ENCODE measurements at regions not wholly inside any gene's neighbourhood (a gene's known extent, or its start where the extent isn't known, plus 50 kb on each side); places are given as distances from the start of the nearest gene placed in this dataset.

DNA sequence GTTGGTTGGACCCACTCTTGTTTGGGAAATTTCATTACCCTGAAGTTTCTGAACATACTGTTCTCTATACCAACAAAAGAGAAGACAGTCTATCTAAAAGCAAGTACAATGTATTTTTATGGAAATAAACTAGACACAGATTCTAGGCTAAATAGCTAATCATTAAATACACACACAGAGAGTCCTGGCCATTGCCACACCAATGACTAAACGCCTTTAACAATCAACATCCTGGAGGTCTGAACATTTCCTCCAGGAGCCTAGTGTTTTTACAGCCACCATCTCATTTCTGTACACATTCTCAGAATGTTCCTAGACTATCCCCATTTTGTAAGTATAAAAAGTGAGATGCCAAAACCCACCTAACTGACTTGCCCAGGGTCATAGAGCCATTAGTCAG, 141.6 kb upstream of the RREB1 start:
- Histone ChIP-seq H3K27ac (no peak overlapping the region), H3K4me1 (no peaks in the 10 kb centered on the region), H3K4me3 (no peak overlapping the region), H3K36me3 (no peaks in the 10 kb centered on the region), H3K27me3 (no peaks in the 10 kb centered on the region), H3K9me3 (no peaks in the 10 kb centered on the region)
- no peak for DNase-seq (ENCODE audit: low spot score)
- TF ChIP-seq, protein P1, sequence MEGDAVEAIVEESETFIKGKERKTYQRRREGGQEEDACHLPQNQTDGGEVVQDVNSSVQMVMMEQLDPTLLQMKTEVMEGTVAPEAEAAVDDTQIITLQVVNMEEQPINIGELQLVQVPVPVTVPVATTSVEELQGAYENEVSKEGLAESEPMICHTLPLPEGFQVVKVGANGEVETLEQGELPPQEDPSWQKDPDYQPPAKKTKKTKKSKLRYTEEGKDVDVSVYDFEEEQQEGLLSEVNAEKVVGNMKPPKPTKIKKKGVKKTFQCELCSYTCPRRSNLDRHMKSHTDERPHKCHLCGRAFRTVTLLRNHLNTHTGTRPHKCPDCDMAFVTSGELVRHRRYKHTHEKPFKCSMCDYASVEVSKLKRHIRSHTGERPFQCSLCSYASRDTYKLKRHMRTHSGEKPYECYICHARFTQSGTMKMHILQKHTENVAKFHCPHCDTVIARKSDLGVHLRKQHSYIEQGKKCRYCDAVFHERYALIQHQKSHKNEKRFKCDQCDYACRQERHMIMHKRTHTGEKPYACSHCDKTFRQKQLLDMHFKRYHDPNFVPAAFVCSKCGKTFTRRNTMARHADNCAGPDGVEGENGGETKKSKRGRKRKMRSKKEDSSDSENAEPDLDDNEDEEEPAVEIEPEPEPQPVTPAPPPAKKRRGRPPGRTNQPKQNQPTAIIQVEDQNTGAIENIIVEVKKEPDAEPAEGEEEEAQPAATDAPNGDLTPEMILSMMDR (IDR thresholded peaks at IDR 0.05): no peak

- Histone ChIP-seq H3K27me3 (no peaks in the 10 kb centered on the region), H3K27ac (no peak overlapping the region), H3K9me3 (no peaks in the 10 kb centered on the region), H3K4me3 (no peak overlapping the region), H3K4me1 (no peaks in the 10 kb centered on the region), H3K36me3 (no peaks in the 10 kb centered on the region)
- TF ChIP-seq, protein P1 (IDR thresholded peaks at IDR 0.05): no peak
- DNase-seq (ENCODE audit: low spot score): no peak
Observed at GRCh38 chr6:6966569-6966968, 141.2 kb upstream of the RREB1 start.

DNA sequence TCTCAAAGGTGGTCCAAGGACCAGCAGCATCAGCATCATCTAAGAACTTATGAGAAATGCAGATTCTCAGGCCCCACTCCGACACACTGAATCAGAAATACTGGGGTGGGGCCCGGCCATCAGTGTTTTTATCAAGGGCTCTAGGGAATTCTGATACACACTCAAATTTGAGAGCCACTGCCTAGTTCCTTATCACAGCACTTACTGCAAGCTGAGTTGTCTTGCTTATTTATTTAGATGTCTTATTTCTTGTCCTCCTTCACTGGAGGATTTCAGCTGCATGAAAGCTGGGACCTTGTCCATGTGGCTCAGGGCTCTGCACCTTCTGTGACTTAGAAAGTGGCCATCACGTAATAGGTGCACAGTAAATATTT, 139.4 kb upstream of the RREB1 start:
- DNase-seq (ENCODE audit: low spot score): no peak
- Histone ChIP-seq H3K4me3 (no peak overlapping the region), H3K27ac (no peak overlapping the region), H3K27me3 (no peaks in the 10 kb centered on the region), H3K9me3 (no peaks in the 10 kb centered on the region), H3K4me1 (no peaks in the 10 kb centered on the region), H3K36me3 (no peaks in the 10 kb centered on the region)
- TF ChIP-seq, protein P1 (IDR thresholded peaks at IDR 0.05): no peak

DNA sequence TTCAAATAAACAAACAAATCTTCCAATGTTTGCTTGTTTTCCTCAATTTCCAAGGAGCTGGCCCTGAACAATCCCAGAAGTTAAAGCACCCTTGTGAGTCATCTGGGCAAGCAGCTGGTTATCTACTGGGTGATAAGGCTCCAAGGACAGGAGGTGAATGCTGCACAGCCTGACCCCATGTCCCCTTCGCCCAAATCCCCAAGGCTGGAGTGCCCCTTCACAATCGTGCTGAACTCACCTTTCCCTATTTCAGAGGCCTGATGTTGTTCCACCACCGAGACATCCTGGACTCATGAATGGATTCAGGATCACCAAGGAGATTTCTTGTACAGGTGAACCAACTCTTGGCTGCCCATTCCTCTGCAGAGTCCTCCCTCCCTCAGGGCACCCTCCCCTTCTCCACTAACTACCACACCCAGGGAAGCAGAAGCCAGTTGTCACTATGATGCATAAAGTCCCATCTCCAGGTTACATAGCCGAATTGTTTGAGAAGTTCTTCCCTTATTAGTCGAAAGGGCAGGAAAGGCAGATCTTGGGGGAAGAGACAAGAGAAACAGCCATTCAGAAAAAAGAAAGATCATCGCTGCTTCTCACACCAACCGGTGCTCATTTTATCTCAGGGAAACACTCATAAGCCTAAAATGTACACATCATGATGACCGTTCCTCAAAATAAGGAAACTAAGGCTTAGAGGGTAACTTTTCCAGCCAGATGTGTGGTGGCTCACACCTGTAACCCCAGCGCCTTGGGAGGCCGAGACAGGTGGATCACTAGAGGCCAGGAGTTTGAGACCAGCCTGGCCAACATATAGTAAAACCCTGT, 138.8 kb upstream of the RREB1 start:
- DNase-seq (ENCODE audit: low spot score): no peak
- Histone ChIP-seq H3K4me3 (no peak overlapping the region), H3K27ac (no peak overlapping the region), H3K9me3 (no peaks in the 10 kb centered on the region), H3K36me3 (no peaks in the 10 kb centered on the region), H3K4me1 (no peaks in the 10 kb centered on the region), H3K27me3 (no peaks in the 10 kb centered on the region)
- TF ChIP-seq, protein P1 (IDR thresholded peaks at IDR 0.05): no peak

DNA sequence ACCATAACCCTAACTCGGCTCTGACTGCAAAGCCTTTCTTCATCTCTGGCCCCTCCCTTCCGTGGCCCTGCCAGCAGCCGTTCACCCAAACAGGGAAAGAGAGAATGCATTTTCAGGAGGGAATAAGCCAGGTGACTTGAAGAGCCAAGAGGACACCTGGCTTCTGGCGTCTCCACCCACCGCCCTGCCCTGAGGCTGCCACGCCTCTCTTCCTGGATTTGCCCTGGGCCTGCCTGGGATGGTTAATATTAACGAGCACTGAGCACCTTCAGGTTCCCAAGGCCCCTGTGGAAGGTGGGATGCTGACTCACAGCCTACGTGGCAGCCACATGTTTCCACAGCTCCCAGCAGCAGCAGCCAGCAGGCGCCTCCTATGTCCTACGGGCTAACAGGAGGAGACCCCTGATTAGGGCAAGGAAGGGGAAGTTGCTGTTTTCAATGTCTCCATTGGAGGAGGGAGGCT, 138.0 kb upstream of the RREB1 start:
- DNase-seq (ENCODE audit: low spot score): no peak
- H3K27me3 ChIP-seq: no peaks in the 10 kb centered on the region
- no peaks in the 10 kb centered on the region for H3K36me3 ChIP-seq
- TF ChIP-seq, protein P1 (IDR thresholded peaks at IDR 0.05): no peak
- H3K4me3 ChIP-seq: no peak overlapping the region
- H3K27ac ChIP-seq: no peak overlapping the region
- H3K4me1 ChIP-seq: no peaks in the 10 kb centered on the region
- no peaks in the 10 kb centered on the region for H3K9me3 ChIP-seq

DNA sequence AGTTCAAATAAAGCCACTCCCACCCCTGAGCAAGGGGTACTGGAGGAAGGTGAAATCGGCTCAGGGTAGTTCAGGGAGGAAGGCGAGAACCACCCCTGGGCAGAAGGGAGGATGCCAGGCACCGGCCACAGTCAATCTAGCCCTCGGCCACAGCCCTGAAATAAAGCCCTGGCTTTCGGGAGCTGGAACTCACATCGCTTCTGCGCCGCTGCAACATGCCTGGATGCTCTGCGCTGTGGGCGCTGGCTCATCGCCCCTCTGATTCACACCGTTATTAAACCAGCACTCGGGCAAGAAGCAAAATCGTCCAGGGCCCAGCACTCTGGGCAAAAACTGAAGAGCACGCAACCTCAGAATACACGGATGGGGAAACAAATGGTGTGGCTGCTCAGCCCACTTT, 136.9 kb upstream of the RREB1 start:
- no peak for DNase-seq (ENCODE audit: low spot score)
- Histone ChIP-seq H3K27ac (no peak overlapping the region), H3K9me3 (no peaks in the 10 kb centered on the region), H3K4me1 (peaks cover 0 to 5% of the 10 kb centered on the region in 2 donors), H3K27me3 (no peaks in the 10 kb centered on the region), H3K36me3 (no peaks in the 10 kb centered on the region), H3K4me3 (no peak overlapping the region)
- TF ChIP-seq, protein P1 (IDR thresholded peaks at IDR 0.05): no peak

Data from right atrium auricular region (tissue), 2 donors.